ENCODE measurements at regions not wholly inside any gene's neighbourhood (a gene's known extent, or its start where the extent isn't known, plus 50 kb on each side); places are given as distances from the start of the nearest gene placed in this dataset.

DNA sequence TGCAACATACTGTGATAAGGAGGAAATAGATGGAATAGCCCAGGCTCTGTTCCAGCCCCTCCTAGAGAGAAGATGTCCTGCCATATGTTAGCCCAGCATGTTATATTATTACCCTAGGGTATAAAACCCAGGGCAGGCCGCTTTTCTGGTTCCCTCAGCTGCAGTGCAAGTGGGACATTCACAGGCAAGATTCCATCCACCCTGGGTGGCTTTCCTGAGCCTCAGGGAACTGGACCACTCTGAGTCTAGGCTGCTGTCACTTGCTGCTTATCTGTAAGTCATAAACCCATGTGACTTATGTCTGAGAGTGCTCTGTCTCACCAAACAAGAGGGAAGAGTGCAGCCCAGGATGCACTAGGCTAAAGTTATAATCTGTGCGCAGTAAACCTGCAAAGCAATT is 413.2 kb downstream of the MZT1 start:
- TF ChIP-seq, protein P1, sequence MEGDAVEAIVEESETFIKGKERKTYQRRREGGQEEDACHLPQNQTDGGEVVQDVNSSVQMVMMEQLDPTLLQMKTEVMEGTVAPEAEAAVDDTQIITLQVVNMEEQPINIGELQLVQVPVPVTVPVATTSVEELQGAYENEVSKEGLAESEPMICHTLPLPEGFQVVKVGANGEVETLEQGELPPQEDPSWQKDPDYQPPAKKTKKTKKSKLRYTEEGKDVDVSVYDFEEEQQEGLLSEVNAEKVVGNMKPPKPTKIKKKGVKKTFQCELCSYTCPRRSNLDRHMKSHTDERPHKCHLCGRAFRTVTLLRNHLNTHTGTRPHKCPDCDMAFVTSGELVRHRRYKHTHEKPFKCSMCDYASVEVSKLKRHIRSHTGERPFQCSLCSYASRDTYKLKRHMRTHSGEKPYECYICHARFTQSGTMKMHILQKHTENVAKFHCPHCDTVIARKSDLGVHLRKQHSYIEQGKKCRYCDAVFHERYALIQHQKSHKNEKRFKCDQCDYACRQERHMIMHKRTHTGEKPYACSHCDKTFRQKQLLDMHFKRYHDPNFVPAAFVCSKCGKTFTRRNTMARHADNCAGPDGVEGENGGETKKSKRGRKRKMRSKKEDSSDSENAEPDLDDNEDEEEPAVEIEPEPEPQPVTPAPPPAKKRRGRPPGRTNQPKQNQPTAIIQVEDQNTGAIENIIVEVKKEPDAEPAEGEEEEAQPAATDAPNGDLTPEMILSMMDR (IDR thresholded peaks at IDR 0.05; ENCODE audit: control insufficient read depth, insufficient read depth, low read depth, low read length, missing control alignments): no peak
- H3K4me3 ChIP-seq (ENCODE audit: control insufficient read depth, low read depth, low read length): no peak overlapping the region
- DNase-seq (ENCODE audit: low read depth): no peak

DNA sequence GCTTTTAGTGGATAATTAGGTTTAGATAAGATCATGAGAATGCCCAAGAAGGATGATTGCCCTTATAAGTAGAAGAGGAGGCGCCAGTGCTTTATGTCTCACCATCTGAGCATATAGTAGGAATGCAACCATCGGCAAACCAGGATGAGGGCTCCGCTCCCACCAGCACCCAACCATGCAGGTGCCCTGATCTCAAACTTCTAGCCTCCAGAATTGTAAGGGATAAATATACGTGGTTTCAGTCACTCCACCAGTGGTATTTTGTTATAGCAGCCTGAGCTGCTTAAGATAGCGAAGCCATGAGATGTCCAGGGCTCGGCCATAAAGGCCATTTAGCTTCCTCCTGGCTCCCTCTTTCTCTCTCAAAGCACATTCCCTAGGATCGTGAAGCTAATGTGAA is 413.9 kb downstream of the MZT1 start:
- no peak overlapping the region for H3K4me3 ChIP-seq (ENCODE audit: control insufficient read depth, low read depth, low read length)
- TF ChIP-seq, protein P1 (IDR thresholded peaks at IDR 0.05; ENCODE audit: control insufficient read depth, insufficient read depth, low read depth, low read length, missing control alignments): no peak
- no peak for DNase-seq (ENCODE audit: low read depth)

DNA sequence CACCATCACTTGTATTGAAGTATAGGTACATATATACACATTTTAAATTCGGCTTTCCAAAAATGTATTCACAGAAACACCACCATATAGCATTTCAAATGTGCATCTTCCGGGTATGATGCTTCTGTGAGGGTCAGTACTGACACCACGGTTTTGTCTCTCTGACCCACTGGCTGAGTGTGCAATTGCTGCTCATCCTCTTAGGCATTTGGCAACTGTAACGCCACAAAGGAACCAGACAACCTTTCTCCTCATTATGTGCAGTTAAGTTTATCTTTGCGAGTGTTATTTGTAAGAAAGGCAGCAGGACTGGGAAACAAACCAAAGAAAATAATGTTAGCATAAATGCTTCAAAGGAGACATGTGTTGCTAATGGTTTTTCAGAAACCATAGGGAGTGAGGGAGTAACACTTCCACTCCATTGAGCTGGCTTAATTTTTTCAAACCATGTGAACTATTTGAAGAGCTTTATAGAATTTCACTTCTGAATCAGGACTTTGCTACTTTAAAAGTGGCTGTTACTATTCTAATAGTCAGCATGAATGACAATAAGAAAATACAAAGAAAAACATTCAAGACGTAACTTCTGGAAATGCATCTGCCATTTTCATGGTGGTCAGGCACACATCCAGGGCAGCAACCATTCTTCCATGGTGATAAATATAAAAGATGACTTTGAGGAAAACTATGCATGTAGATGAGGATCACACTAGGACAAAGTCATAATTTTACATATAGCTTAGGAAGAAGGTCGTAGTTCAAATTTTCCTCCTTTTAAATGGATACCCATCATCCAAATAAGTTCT is 423.3 kb downstream of the MZT1 start:
- no peak for DNase-seq (ENCODE audit: low read depth)
- H3K4me3 ChIP-seq (ENCODE audit: control insufficient read depth, low read depth, low read length): no peak overlapping the region
- TF ChIP-seq, protein P1 (IDR thresholded peaks at IDR 0.05; ENCODE audit: control insufficient read depth, insufficient read depth, low read depth, low read length, missing control alignments): no peak

DNA sequence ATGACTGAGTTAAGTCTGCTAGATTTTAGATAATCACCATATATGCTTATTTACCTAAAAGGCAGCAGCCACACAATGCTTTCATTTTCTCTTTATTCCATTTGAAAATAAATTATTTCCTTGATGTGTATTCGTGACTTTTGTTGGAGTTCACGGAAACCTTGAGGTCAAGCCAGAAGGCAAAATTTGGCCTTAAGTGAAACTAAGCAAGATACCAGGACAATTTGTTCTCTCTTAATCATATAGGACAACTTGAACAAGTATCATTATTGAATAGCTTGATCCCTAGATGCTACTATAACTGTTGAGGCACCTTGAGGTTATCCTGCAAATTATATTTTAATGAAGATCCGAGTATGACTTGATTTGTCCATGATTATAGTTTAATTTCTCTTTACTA is 429.2 kb upstream of the DACH1 start:
- no peak for DNase-seq (ENCODE audit: low read depth)
- no peak overlapping the region for H3K4me3 ChIP-seq (ENCODE audit: control insufficient read depth, low read depth, low read length)
- TF ChIP-seq, protein P1 (IDR thresholded peaks at IDR 0.05; ENCODE audit: control insufficient read depth, insufficient read depth, low read depth, low read length, missing control alignments): no peak

DNA sequence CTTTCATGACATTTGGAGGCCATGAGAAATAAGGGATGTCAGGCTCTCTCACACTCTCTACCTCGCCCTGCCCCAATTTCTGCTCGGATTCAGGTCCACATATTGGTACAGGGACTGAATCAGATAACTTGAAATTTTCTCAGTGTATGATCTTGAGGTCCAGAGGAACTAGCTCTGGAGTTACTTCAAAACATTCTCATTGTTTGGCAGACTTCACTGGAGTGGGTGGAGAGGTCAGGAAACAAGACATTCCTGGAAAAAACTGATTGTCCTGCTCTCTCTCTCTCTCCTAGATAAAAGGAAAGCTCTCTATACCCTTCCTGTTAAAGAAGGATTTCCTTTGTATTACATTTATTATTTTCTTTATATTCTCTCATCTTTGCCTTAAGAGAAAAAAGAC is 428.1 kb upstream of the DACH1 start:
- TF ChIP-seq, protein P1 (IDR thresholded peaks at IDR 0.05; ENCODE audit: control insufficient read depth, insufficient read depth, low read depth, low read length, missing control alignments): no peak

DNA sequence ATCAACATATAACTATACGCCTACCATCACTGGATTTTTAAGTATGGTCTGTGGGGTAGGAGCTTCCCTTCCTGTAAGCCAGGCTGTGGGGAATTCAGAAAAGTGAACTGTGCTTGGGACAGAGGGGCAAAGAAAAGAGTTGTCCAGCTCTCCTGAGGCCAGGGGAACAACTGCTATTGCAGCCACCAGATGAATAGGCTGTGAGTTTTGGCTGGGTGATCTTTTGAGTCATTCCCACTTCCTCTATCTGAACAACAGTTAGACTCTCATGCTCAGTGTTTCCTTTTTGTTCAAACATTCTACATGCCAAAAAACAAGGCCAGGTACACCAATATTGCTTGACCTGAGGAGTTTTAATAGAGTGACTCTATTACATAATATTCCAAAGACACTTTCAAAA is 426.2 kb upstream of the DACH1 start:
- no peak overlapping the region for H3K4me3 ChIP-seq (ENCODE audit: control insufficient read depth, low read depth, low read length)
- DNase-seq (ENCODE audit: low read depth): no peak
- TF ChIP-seq, protein P1 (IDR thresholded peaks at IDR 0.05; ENCODE audit: control insufficient read depth, insufficient read depth, low read depth, low read length, missing control alignments): no peak

More for the DNA sequence above, 428.1 kb upstream of the DACH1 start:
- H3K4me3 ChIP-seq (ENCODE audit: control insufficient read depth, low read depth, low read length): no peak overlapping the region
- no peak for DNase-seq (ENCODE audit: low read depth)

All from AG09309 (cell line).